Spleen (tissue), 11 donors: ENCODE measurements at regions not wholly inside any gene's neighbourhood (a gene's known extent, or its start where the extent isn't known, plus 50 kb on each side); places are given as distances from the start of the nearest gene placed in this dataset.
A peak's percentile ranks its signal among the peaks of the same experiment; 100 is the strongest.

Experiments used
- DNase-seq: peaks from one replicate; pipeline ENCODE4 v3.0.0-alpha.2; 2020
- H3K27ac ChIP-seq, 8 donors: fragments of 200-600 bp; sonication (generic) in 7 of 8; 1 replicate in 4 of 8; 2 replicates in 4 of 8; pipeline versions ENCODE4 v1.5.0 to v1.8.0; 2016 to 2021; ENCODE audit warnings: inconsistent platforms in 4 of 8, mild to moderate bottlenecking in 4 of 8, moderate library complexity in 1 of 8
- H3K27me3 ChIP-seq, 7 donors: fragments of 200-600 bp; sonication (generic) in 6 of 7; replicated peaks in 1 of 7; 1 replicate in 4 of 7; 2 replicates in 3 of 7; pipeline versions ENCODE4 v1.5.0 to v1.8.0; 2016 to 2021; ENCODE audit warnings: inconsistent platforms in 3 of 7, mild to moderate bottlenecking in 1 of 7
- H3K36me3 ChIP-seq, 6 donors: fragments of 200-600 bp; sonication (generic) in 5 of 6; 1 replicate in 4 of 6; 2 replicates in 2 of 6; pipeline versions ENCODE4 v1.5.0 to v1.8.0; 2016 to 2021; ENCODE audit warnings: inconsistent platforms in 2 of 6
- H3K4me1 ChIP-seq, 6 donors: fragments of 200-600 bp; sonication (generic) in 5 of 6; 1 replicate in 3 of 6; 2 replicates in 3 of 6; pipeline versions ENCODE4 v1.5.0 to v1.8.0; 2016 to 2021; ENCODE audit warnings: inconsistent platforms in 3 of 6
- H3K4me3 ChIP-seq, 8 donors: fragments of 200-600 bp; sonication (generic) in 7 of 8; 1 replicate in 4 of 8; 2 replicates in 4 of 8; pipeline versions ENCODE4 v1.5.0 to v1.8.0; 2016 to 2021; ENCODE audit warnings: inconsistent platforms in 4 of 8, mild to moderate bottlenecking in 4 of 8, moderate library complexity in 2 of 8
- H3K9me3 ChIP-seq, 8 donors: fragments of 200-600 bp; sonication (generic) in 7 of 8; 1 replicate in 4 of 8; 2 replicates in 4 of 8; pipeline versions ENCODE4 v1.5.0 to v1.8.0; 2016 to 2021; ENCODE audit warnings: inconsistent platforms in 4 of 8
- CTCF ChIP-seq, 11 experiments: fragments of 200-600 bp in 7 of 11; fragments of 450-650 bp in 4 of 11; sonication (generic) in 4 of 11; IDR thresholded peaks in 8 of 11; conservative IDR thresholded peaks in 3 of 11; 1 replicate in 7 of 11; 2 replicates in 4 of 11; pipeline versions ENCODE4 v1.4.0 to v1.8.0; 2016 to 2021; ENCODE audit warnings: antibody characterized with exemption in 11 of 11, inconsistent platforms in 4 of 11, mild to moderate bottlenecking in 1 of 11
- POLR2A ChIP-seq, 3 donors: fragments of 450-650 bp; IDR thresholded peaks; one replicate each; pipeline ENCODE4 v1.5.1; 2017; ENCODE audit warnings: antibody characterized with exemption in 3 of 3, mild to moderate bottlenecking in 1 of 3
- POLR2AphosphoS5 ChIP-seq, 3 donors: sonication (generic); formaldehyde crosslinking; IDR thresholded peaks; one replicate each; pipeline ENCODE4 v1.5.1; 2017; ENCODE audit warnings: antibody characterized with exemption in 3 of 3
- WGBS, 5 donors: extraction: QIAGEN DNeasy Blood & Tissue Kit in 3 of 5; methylation state at CpG; one replicate each; pipeline versions ENCODE4 v1.1.5 to v1.1.7; 2013 to 2018; 5-methylcytosine and 5-hydroxymethylcytosine counted together
- intact Hi-C: fragments of 100-400 bp; cut with DNase I; formaldehyde crosslinking; loops from one replicate; pipeline ENCODE4 v1.15.0; 2023; ENCODE audit warnings: low total_unique reads
- donor health status: healthy with polysubstance abuse.
- donor health status: DM: no; HTN: no; CAD: no; lungs with moderate emphysema.
- donor health status: DM: no; HTN: no; CAD: no.
- donor health status: Bipolar disorder and iron deficiency.
- donor health status: healthy.
- donor health status: DM: no; HTN: no; CAD: no.
- donor health status: DM: yes; HTN: yes; CAD: no.

DNA sequence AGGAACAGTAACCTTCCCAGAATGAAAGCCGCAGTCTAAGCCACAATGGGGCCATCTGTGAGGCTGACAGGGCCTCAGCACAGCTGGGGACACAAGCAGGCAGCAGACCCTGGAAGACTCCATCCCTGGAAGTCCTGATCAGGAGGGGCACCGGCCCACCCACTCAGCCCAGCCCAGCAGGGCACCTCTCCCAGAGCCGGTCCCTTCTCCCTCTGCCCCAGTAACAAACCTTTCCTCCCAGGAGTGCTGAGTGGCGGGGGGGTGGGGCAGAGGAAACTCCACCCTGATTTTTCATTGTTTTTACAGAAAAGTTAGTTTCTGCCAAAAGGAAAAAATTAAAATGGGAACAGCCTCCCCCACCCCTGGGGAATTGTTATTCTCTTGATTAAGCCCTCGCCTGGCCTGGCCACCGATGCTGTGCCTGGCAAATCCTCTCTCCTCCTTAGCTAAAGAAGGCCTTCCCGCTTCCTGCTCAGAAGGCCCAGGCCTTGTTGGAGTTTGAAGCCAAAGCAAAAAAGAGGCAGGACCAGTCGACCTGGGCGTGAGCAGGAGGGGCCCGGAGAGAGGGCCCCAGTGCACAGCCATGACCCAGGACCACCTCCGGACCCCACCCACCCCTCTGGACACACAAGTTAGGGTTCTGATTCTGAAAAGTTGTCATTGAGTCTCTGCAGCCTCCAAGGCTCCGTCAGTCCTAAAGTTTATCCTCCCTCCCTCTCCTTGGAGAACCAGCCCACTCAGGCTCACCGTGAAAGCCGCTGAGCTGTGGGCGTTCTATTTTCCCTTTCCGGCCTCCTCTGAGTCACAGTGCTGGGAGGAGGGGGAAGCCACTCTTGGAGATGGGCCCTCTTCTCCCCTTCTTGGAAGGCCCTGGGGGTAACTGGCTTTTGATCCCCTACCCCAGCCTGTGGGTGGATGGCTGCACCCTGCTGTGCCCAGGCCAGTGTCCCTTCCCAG, 128.4 kb upstream of the TNRC6C start:
- Histone ChIP-seq H3K9me3 (no peaks in the 10 kb centered on the region), H3K4me3 (no peak overlapping the region), H3K27me3 (peaks cover 0 to 35% (median 0%) of the 10 kb centered on the region in 7 donors), H3K4me1 (peaks cover 0 to 38% (median 21%) of the 10 kb centered on the region in 6 donors), H3K36me3 (no peaks in the 10 kb centered on the region), H3K27ac (peak overlapping the region; percentile 15 to 82 (median 66))
- DNase-seq = peak; percentile 51
- 55 to 83% (median 62%) methylated on average over 12 to 16 of the region's 16 CpGs for WGBS, 5 donors
- intact Hi-C loops = no loop called here
- TF ChIP-seq POLR2A (IDR thresholded peaks at IDR 0.05) = no peak
- no peak for TF ChIP-seq CTCF (IDR thresholded peaks at IDR 0.05 in 8 of 11, conservative IDR thresholded peaks at IDR 0.05 in 3 of 11)
- peak in 2 of 3 donors; percentile 17 to 46 for TF ChIP-seq POLR2AphosphoS5 (IDR thresholded peaks at IDR 0.05)

GRCh38 chr17:77830816-77831473, 127.6 kb upstream of the TNRC6C start:
- Histone ChIP-seq H3K9me3 (no peaks in the 10 kb centered on the region), H3K27ac (peak overlapping the region; percentile 15 to 82 (median 66)), H3K4me3 (no peak overlapping the region), H3K4me1 (peaks cover 0 to 37% (median 21%) of the 10 kb centered on the region in 6 donors), H3K36me3 (no peaks in the 10 kb centered on the region), H3K27me3 (peaks cover 0 to 35% (median 0%) of the 10 kb centered on the region in 7 donors)
- DNase-seq = peak; percentile 59
- 80 to 96% (median 87%) methylated on average over 10 to 17 of the region's 17 CpGs for WGBS, 5 donors
- intact Hi-C loops = no loop called here
- TF ChIP-seq CTCF (IDR thresholded peaks at IDR 0.05 in 8 of 11, conservative IDR thresholded peaks at IDR 0.05 in 3 of 11) = no peak
- TF ChIP-seq POLR2AphosphoS5 (IDR thresholded peaks at IDR 0.05) = no peak
- no peak for TF ChIP-seq POLR2A (IDR thresholded peaks at IDR 0.05)

GRCh38 chr17:77831474-77832179, 126.9 kb upstream of the TNRC6C start:
- no peaks in the 10 kb centered on the region for H3K36me3 ChIP-seq
- no peak for TF ChIP-seq CTCF (IDR thresholded peaks at IDR 0.05 in 8 of 11, conservative IDR thresholded peaks at IDR 0.05 in 3 of 11)
- TF ChIP-seq POLR2AphosphoS5 (IDR thresholded peaks at IDR 0.05) = no peak
- no peak for TF ChIP-seq POLR2A (IDR thresholded peaks at IDR 0.05)
- 83 to 94% (median 90%) methylated on average over 17 of the region's 17 CpGs for WGBS, 5 donors
- peaks cover 0 to 35% (median 0%) of the 10 kb centered on the region in 7 donors for H3K27me3 ChIP-seq
- peak overlapping the region in 3 of 8 donors; percentile 73 to 82 (median 78) for H3K27ac ChIP-seq
- H3K9me3 ChIP-seq = no peaks in the 10 kb centered on the region
- peaks cover 0 to 37% (median 21%) of the 10 kb centered on the region in 6 donors for H3K4me1 ChIP-seq
- no peak overlapping the region for H3K4me3 ChIP-seq
- peak; percentile 46 for DNase-seq
- intact Hi-C loops = no loop called here
